ENCODE measurements at regions not wholly inside any gene's neighbourhood (a gene's known extent, or its start where the extent isn't known, plus 50 kb on each side); places are given as distances from the start of the nearest gene placed in this dataset.

- no peak for DNase-seq
Measured at GRCh38 chr13:46951516-46951915, 54.7 kb upstream of the HTR2A start.

- no peak for DNase-seq
Measured at GRCh38 chr13:46949211-46949610, 52.4 kb upstream of the HTR2A start.

GRCh38 chr13:46948338-46948737, 51.5 kb upstream of the HTR2A start:
- no peak for DNase-seq

GRCh38 chr13:46947425-46948191, 50.8 kb upstream of the HTR2A start:
- DNase-seq, result no peak

Data from stimulated activated CD4-positive, alpha-beta T cell treated with anti-CD3 and anti-CD28 coated beads, Interleukin-15, amount 100 ng/mL, for 24 hours (primary cell).